Activated CD8-positive, alpha-beta T cell treated with anti-CD3 and anti-CD28 coated beads for 36 hours (primary cell): ENCODE measurements at regions not wholly inside any gene's neighbourhood (a gene's known extent, or its start where the extent isn't known, plus 50 kb on each side); places are given as distances from the start of the nearest gene placed in this dataset.

ENCODE experiments used
- ATAC-seq: fragments of 200-7000 bp; cut with Tn5 transposase; one replicate; pipeline ENCODE4 v1.10.0; 2021; ENCODE audit warnings: mild to moderate bottlenecking, moderate library complexity
- CTCF ChIA-PET: fragments of 350-600 bp; sonication (Branson Sonifier 250); formaldehyde crosslinking; loops from one replicate; lab custom pipeline; 2021; ENCODE audit warnings: antibody characterized with exemption; lab: Charles Lee
- POLR2A ChIA-PET: fragments of 350-600 bp; sonication (Branson Sonifier 250); formaldehyde crosslinking; loops from one replicate; lab custom pipeline; 2021; ENCODE audit warnings: antibody characterized with exemption; lab: Charles Lee
- DNase-seq: peaks from one replicate; pipeline ENCODE4 v3.0.0-alpha.2; 2020
- H3K27ac Mint-ChIP-seq: one replicate; pipeline ENCODE4 v1.8.0; 2021; ENCODE audit warnings: mild to moderate bottlenecking, mixed read lengths
- H3K27me3 Mint-ChIP-seq: one replicate; pipeline ENCODE4 v1.8.0; 2021; ENCODE audit warnings: mixed read lengths
- H3K36me3 Mint-ChIP-seq: one replicate; pipeline ENCODE4 v1.8.0; 2021; ENCODE audit warnings: low read depth, mixed read lengths
- H3K4me1 Mint-ChIP-seq: one replicate; pipeline ENCODE4 v1.8.0; 2021; ENCODE audit warnings: low read depth, mixed read lengths
- H3K4me3 Mint-ChIP-seq: one replicate; pipeline ENCODE4 v1.8.0; 2021; ENCODE audit warnings: mild to moderate bottlenecking, moderate library complexity, mixed read lengths
- H3K9me3 Mint-ChIP-seq: one replicate; pipeline ENCODE4 v1.8.0; 2021; ENCODE audit warnings: mixed read lengths
- CTCF ChIP-seq: fragments of 200-600 bp; IDR thresholded peaks from one replicate; pipeline ENCODE4 v1.8.0; 2022; ENCODE audit warnings: antibody characterized with exemption, mild to moderate bottlenecking
- intact Hi-C: fragments of 100-400 bp; cut with micrococcal nuclease; formaldehyde crosslinking; loops from one replicate; pipeline ENCODE4 v1.10.0; 2022

GRCh38 chr4:129314781-129315180 lies 218.8 kb downstream of the C4orf33 start:
- ChIA-PET POLR2A (no interaction called here), CTCF (no interaction called here)
- no peak overlapping the region for H3K27ac Mint-ChIP-seq
- no peaks in the 10 kb centered on the region for H3K9me3 Mint-ChIP-seq
- H3K36me3 Mint-ChIP-seq, result no peaks in the 10 kb centered on the region
- ATAC-seq (no peak), DNase-seq (no peak)
- intact Hi-C loops, result no loop called here
- peaks cover 2% of the 10 kb centered on the region for H3K27me3 Mint-ChIP-seq
- no peak for TF ChIP-seq CTCF
- H3K4me1 Mint-ChIP-seq, result no peaks in the 10 kb centered on the region
- H3K4me3 Mint-ChIP-seq, result no peak overlapping the region

GRCh38 chr4:129322920-129323319 lies 227.0 kb downstream of the C4orf33 start:
- no peak for ATAC-seq
- peaks cover 3% of the 10 kb centered on the region for H3K27me3 Mint-ChIP-seq
- H3K36me3 Mint-ChIP-seq, result no peaks in the 10 kb centered on the region
- no peaks in the 10 kb centered on the region for H3K9me3 Mint-ChIP-seq
- intact Hi-C loops, result no loop called here
- H3K27ac Mint-ChIP-seq, result no peak overlapping the region
- no peak for TF ChIP-seq CTCF
- POLR2A ChIA-PET, result no interaction called here
- no peak overlapping the region for H3K4me3 Mint-ChIP-seq
- DNase-seq, result no peak
- H3K4me1 Mint-ChIP-seq, result no peaks in the 10 kb centered on the region
- CTCF ChIA-PET, result no interaction called here

- TF ChIP-seq CTCF, result no peak
- H3K27ac Mint-ChIP-seq, result no peak overlapping the region
- no peak for ATAC-seq
- no peaks in the 10 kb centered on the region for H3K9me3 Mint-ChIP-seq
- no peak for DNase-seq
- H3K4me3 Mint-ChIP-seq, result no peak overlapping the region
- no peaks in the 10 kb centered on the region for H3K4me1 Mint-ChIP-seq
- ChIA-PET POLR2A (no interaction called here), CTCF (no interaction called here)
- H3K36me3 Mint-ChIP-seq, result no peaks in the 10 kb centered on the region
- intact Hi-C loops, result no loop called here
- H3K27me3 Mint-ChIP-seq, result peaks cover 3% of the 10 kb centered on the region
Observed at GRCh38 chr4:129323658-129324057, 227.7 kb downstream of the C4orf33 start.

- no peaks in the 10 kb centered on the region for H3K4me1 Mint-ChIP-seq
- CTCF ChIA-PET, result no interaction called here
- POLR2A ChIA-PET, result no interaction called here
- intact Hi-C loops, result no loop called here
- no peak overlapping the region for H3K27ac Mint-ChIP-seq
- no peak for TF ChIP-seq CTCF
- peaks cover 2% of the 10 kb centered on the region for H3K27me3 Mint-ChIP-seq
- H3K9me3 Mint-ChIP-seq, result no peaks in the 10 kb centered on the region
- H3K4me3 Mint-ChIP-seq, result no peak overlapping the region
- no peaks in the 10 kb centered on the region for H3K36me3 Mint-ChIP-seq
- DNase-seq (no peak), ATAC-seq (no peak)
Observed at GRCh38 chr4:129326571-129327460, 230.9 kb downstream of the C4orf33 start.

GRCh38 chr4:129327637-129328036 lies 231.7 kb downstream of the C4orf33 start:
- Mint-ChIP-seq H3K27ac (no peak overlapping the region), H3K4me3 (no peak overlapping the region), H3K27me3 (peaks cover 2% of the 10 kb centered on the region), H3K4me1 (no peaks in the 10 kb centered on the region), H3K9me3 (no peaks in the 10 kb centered on the region), H3K36me3 (no peaks in the 10 kb centered on the region)
- intact Hi-C loops, result no loop called here
- ATAC-seq (no peak), DNase-seq (no peak)
- CTCF ChIA-PET, result no interaction called here
- TF ChIP-seq CTCF, result no peak
- POLR2A ChIA-PET, result no interaction called here
